Activated CD8-positive, alpha-beta T cell treated with anti-CD3 and anti-CD28 coated beads for 36 hours (primary cell): ENCODE measurements at regions not wholly inside any gene's neighbourhood (a gene's known extent, or its start where the extent isn't known, plus 50 kb on each side); places are given as distances from the start of the nearest gene placed in this dataset.

Source experiments
- ATAC-seq: fragments of 200-7000 bp; cut with Tn5 transposase; one replicate; pipeline ENCODE4 v1.10.0; 2021; ENCODE audit warnings: mild to moderate bottlenecking, moderate library complexity
- CTCF ChIA-PET: fragments of 350-600 bp; sonication (Branson Sonifier 250); formaldehyde crosslinking; loops from one replicate; lab custom pipeline; 2021; ENCODE audit warnings: antibody characterized with exemption; lab: Charles Lee
- POLR2A ChIA-PET: fragments of 350-600 bp; sonication (Branson Sonifier 250); formaldehyde crosslinking; loops from one replicate; lab custom pipeline; 2021; ENCODE audit warnings: antibody characterized with exemption; lab: Charles Lee
- DNase-seq: peaks from one replicate; pipeline ENCODE4 v3.0.0-alpha.2; 2020
- H3K27ac Mint-ChIP-seq: one replicate; pipeline ENCODE4 v1.8.0; 2021; ENCODE audit warnings: mild to moderate bottlenecking, mixed read lengths
- H3K27me3 Mint-ChIP-seq: one replicate; pipeline ENCODE4 v1.8.0; 2021; ENCODE audit warnings: mixed read lengths
- H3K36me3 Mint-ChIP-seq: one replicate; pipeline ENCODE4 v1.8.0; 2021; ENCODE audit warnings: low read depth, mixed read lengths
- H3K4me1 Mint-ChIP-seq: one replicate; pipeline ENCODE4 v1.8.0; 2021; ENCODE audit warnings: low read depth, mixed read lengths
- H3K4me3 Mint-ChIP-seq: one replicate; pipeline ENCODE4 v1.8.0; 2021; ENCODE audit warnings: mild to moderate bottlenecking, moderate library complexity, mixed read lengths
- H3K9me3 Mint-ChIP-seq: one replicate; pipeline ENCODE4 v1.8.0; 2021; ENCODE audit warnings: mixed read lengths
- intact Hi-C: fragments of 100-400 bp; cut with micrococcal nuclease; formaldehyde crosslinking; loops from one replicate; pipeline ENCODE4 v1.10.0; 2022
- TF ChIP-seq, protein P1 (sequence below): fragments of 200-600 bp; IDR thresholded peaks from one replicate; pipeline ENCODE4 v1.8.0; 2022; ENCODE audit warnings: antibody characterized with exemption, mild to moderate bottlenecking

DNA sequence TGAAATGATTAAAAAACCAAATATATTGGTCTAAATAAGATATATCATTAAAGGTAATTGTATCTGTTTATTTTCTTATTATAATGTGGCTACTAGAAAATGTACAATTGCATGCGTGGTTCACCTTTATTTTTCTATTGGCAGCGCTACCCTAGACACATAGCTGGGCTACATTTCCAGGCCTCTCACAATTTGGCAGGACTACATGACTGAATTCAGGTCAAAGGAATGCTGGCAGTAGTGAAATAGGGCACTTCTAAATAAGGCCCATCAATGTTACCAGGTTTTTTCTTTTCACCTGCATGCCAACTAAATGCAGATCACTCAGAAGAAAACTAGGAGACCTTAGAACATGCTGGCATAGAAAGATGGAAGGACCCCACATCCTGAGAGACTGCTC is 1072.9 kb upstream of the SLIT2 start:
- ChIA-PET POLR2A (no interaction called here), CTCF (no interaction called here)
- no peak for ATAC-seq
- Mint-ChIP-seq H3K4me1 (no peaks in the 10 kb centered on the region), H3K27ac (no peak overlapping the region), H3K9me3 (peaks cover 8% of the 10 kb centered on the region), H3K36me3 (no peaks in the 10 kb centered on the region), H3K4me3 (no peak overlapping the region), H3K27me3 (no peaks in the 10 kb centered on the region)
- DNase-seq = no peak
- intact Hi-C loops = no loop called here
- TF ChIP-seq, protein P1, sequence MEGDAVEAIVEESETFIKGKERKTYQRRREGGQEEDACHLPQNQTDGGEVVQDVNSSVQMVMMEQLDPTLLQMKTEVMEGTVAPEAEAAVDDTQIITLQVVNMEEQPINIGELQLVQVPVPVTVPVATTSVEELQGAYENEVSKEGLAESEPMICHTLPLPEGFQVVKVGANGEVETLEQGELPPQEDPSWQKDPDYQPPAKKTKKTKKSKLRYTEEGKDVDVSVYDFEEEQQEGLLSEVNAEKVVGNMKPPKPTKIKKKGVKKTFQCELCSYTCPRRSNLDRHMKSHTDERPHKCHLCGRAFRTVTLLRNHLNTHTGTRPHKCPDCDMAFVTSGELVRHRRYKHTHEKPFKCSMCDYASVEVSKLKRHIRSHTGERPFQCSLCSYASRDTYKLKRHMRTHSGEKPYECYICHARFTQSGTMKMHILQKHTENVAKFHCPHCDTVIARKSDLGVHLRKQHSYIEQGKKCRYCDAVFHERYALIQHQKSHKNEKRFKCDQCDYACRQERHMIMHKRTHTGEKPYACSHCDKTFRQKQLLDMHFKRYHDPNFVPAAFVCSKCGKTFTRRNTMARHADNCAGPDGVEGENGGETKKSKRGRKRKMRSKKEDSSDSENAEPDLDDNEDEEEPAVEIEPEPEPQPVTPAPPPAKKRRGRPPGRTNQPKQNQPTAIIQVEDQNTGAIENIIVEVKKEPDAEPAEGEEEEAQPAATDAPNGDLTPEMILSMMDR = no peak

DNA sequence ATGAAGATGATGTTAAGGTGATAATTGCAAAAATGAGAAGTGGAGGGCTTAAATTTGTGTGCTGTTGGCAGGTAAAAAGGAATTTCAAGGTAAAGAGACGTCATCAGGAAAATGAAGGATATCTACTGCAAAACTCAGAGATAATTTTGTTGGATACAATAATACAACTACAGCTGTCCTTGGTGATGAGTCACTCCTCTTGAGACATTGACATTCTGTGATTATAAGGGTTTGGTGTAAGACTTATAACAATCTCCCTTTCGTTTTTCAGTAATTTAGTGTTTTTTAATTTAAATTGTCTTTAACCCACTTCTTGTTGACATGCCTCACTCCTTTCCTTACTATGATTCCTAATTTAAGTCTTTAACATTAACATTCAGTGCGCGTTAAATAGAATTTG is 1074.1 kb upstream of the SLIT2 start:
- TF ChIP-seq, protein P1 = no peak
- Mint-ChIP-seq H3K9me3 (peaks cover 8% of the 10 kb centered on the region), H3K27me3 (no peaks in the 10 kb centered on the region), H3K4me3 (no peak overlapping the region), H3K27ac (no peak overlapping the region), H3K36me3 (no peaks in the 10 kb centered on the region), H3K4me1 (no peaks in the 10 kb centered on the region)
- POLR2A ChIA-PET = no interaction called here
- no peak for DNase-seq
- CTCF ChIA-PET = no interaction called here
- intact Hi-C loops = no loop called here
- no peak for ATAC-seq

DNA sequence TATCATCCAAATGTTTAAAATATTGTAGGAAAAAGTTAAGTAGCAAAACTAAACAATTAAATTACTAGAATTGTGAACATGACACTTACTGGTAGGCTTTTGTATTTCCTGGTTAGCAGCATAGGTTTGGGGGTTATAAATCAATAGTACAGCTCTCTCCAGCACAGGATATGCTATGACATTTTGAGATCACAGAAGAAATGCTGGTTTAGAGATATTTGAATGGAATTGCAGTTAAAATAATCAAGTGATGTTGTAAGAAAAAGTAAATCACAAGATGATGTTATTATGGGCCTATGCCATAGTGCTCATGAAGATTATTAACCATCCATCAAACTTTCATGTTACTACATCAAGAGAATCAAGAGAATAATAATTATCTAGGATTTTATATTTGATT is 1079.9 kb upstream of the SLIT2 start:
- Mint-ChIP-seq H3K4me3 (no peak overlapping the region), H3K9me3 (peaks cover 4% of the 10 kb centered on the region), H3K36me3 (no peaks in the 10 kb centered on the region), H3K4me1 (no peaks in the 10 kb centered on the region), H3K27me3 (no peaks in the 10 kb centered on the region), H3K27ac (no peak overlapping the region)
- CTCF ChIA-PET = no interaction called here
- DNase-seq = no peak
- TF ChIP-seq, protein P1 = no peak
- intact Hi-C loops = no loop called here
- no peak for ATAC-seq
- POLR2A ChIA-PET = no interaction called here

DNA sequence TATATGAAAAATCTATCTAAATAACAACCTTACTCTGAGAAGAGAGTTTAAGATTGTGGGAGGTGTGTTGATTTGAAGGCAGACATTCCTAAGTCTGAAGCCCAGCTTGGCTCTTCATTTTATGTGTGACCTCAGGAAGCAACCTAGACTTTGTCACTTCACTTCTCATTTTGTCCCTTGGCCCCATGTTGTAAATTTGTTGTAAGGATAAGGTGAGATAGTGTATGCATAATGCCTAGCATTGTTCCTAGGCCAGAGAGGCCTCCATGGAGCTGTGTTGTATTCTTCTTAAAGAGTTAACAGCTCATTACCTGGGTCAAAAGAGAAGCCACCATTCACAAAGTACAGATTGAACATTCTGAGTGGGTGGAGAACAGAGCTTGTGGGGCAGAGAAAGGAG is 1084.4 kb upstream of the SLIT2 start:
- ATAC-seq = no peak
- intact Hi-C loops = no loop called here
- H3K4me1 Mint-ChIP-seq = no peaks in the 10 kb centered on the region
- no peaks in the 10 kb centered on the region for H3K27me3 Mint-ChIP-seq
- DNase-seq = no peak
- POLR2A ChIA-PET = no interaction called here
- TF ChIP-seq, protein P1 = no peak
- CTCF ChIA-PET = no interaction called here
- H3K36me3 Mint-ChIP-seq = no peaks in the 10 kb centered on the region
- H3K9me3 Mint-ChIP-seq = peaks cover 12% of the 10 kb centered on the region
- H3K4me3 Mint-ChIP-seq = no peak overlapping the region
- H3K27ac Mint-ChIP-seq = no peak overlapping the region

DNA sequence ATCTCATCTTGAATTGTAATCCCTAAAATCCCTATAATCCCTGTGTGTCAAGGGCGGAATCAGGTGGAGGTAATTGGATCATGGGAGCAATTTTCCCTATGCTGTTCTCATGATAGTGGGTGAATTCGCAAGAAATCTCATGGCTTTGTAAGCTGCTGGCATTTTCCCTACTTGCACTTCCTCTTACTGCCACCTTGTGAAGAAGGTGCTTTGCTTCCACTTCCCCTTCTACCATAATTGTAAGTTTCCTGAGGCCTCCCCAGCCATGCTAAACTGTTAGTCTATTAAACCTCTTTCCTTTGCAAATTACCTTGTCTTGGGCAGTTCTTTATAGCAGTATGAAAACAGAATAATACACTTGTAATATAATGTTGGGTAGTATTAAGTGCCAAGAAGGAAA is 1087.4 kb upstream of the SLIT2 start:
- ChIA-PET CTCF (no interaction called here), POLR2A (no interaction called here)
- Mint-ChIP-seq H3K27me3 (no peaks in the 10 kb centered on the region), H3K4me3 (no peak overlapping the region), H3K4me1 (no peaks in the 10 kb centered on the region), H3K9me3 (peaks cover 14% of the 10 kb centered on the region), H3K27ac (no peak overlapping the region), H3K36me3 (no peaks in the 10 kb centered on the region)
- ATAC-seq (no peak), DNase-seq (no peak)
- intact Hi-C loops = no loop called here
- TF ChIP-seq, protein P1 = no peak
